H9 (cell line): ENCODE measurements at regions not wholly inside any gene's neighbourhood (a gene's known extent, or its start where the extent isn't known, plus 50 kb on each side); places are given as distances from the start of the nearest gene placed in this dataset.

Source experiments
- DNase-seq: peaks from one replicate; pipeline ENCODE4 v3.0.0-alpha.2; 2017
- H2AFZ ChIP-seq: one replicate; pipeline ENCODE4 v1.6.1; 2013; ENCODE audit warnings: mild to moderate bottlenecking, low read length, control low read depth, moderate library complexity
- H2AK5ac ChIP-seq: 2 replicates; pipeline ENCODE4 v1.6.1; 2013; ENCODE audit warnings: low read length, control low read depth, mixed read lengths; ENCODE audit not compliant: insufficient read length
- H2BK120ac ChIP-seq: one replicate; pipeline ENCODE4 v1.6.1; 2013; ENCODE audit warnings: low read depth, mild to moderate bottlenecking, low read length, control low read depth, inconsistent platforms; ENCODE audit not compliant: poor library complexity, severe bottlenecking
- H2BK12ac ChIP-seq: 2 replicates; pipeline ENCODE4 v1.6.1; 2013; ENCODE audit warnings: low read length, control low read depth, mixed read lengths, low read depth; ENCODE audit not compliant: insufficient read length
- H2BK15ac ChIP-seq: 2 replicates; pipeline ENCODE4 v1.6.1; 2013; ENCODE audit warnings: low read depth, low read length, control low read depth
- H2BK20ac ChIP-seq: one replicate; pipeline ENCODE4 v1.6.1; 2013; ENCODE audit warnings: low read depth, mild to moderate bottlenecking, low read length, control low read depth, inconsistent platforms; ENCODE audit not compliant: poor library complexity, severe bottlenecking
- H2BK5ac ChIP-seq: 2 replicates; pipeline ENCODE4 v1.6.1; 2013; ENCODE audit warnings: low read length, control low read depth, mixed read lengths; ENCODE audit not compliant: insufficient read length
- H3K14ac ChIP-seq: 2 replicates; pipeline ENCODE4 v1.6.1; 2013; ENCODE audit warnings: low read length, control low read depth; ENCODE audit not compliant: insufficient read depth
- H3K18ac ChIP-seq: 2 replicates; pipeline ENCODE4 v1.6.1; 2013; ENCODE audit warnings: low read depth, mild to moderate bottlenecking, mixed read lengths, low read length, control low read depth; ENCODE audit not compliant: insufficient read length
- H3K23ac ChIP-seq: 2 replicates; pipeline ENCODE4 v1.6.1; 2013; ENCODE audit warnings: low read length, control low read depth, mixed read lengths, low read depth; ENCODE audit not compliant: insufficient read length
- H3K23me2 ChIP-seq: 2 replicates; pipeline ENCODE4 v1.6.1; 2013; ENCODE audit warnings: low read depth, mild to moderate bottlenecking, mixed read lengths, low read length, control low read depth; ENCODE audit not compliant: insufficient read length, poor library complexity, severe bottlenecking
- H3K27ac ChIP-seq: 2 replicates; pipeline ENCODE4 v1.5.1; 2013; ENCODE audit warnings: low read length, control low read depth, mixed read lengths, low read depth; ENCODE audit not compliant: insufficient read length
- H3K27me3 ChIP-seq: 2 replicates; pipeline ENCODE4 v1.6.1; 2013; ENCODE audit warnings: low read length, control low read depth, inconsistent platforms; ENCODE audit not compliant: insufficient read depth
- H3K4ac ChIP-seq: 2 replicates; pipeline ENCODE4 v1.6.1; 2013; ENCODE audit warnings: low read depth, mild to moderate bottlenecking, control low read depth, inconsistent platforms, low read length, moderate library complexity
- H3K4me1 ChIP-seq: 2 replicates; pipeline ENCODE4 v1.6.1; 2013; ENCODE audit warnings: low read length, control low read depth, inconsistent platforms; ENCODE audit not compliant: insufficient read depth
- H3K4me2 ChIP-seq: 2 replicates; pipeline ENCODE4 v1.6.1; 2013; ENCODE audit warnings: low read length, control low read depth, mixed read lengths; ENCODE audit not compliant: insufficient read length, insufficient read depth
- H3K56ac ChIP-seq: 2 replicates; pipeline ENCODE4 v1.6.1; 2013; ENCODE audit warnings: low read depth, mild to moderate bottlenecking, mixed read lengths, low read length, control low read depth; ENCODE audit not compliant: insufficient read length
- H3K79me1 ChIP-seq: 2 replicates; pipeline ENCODE4 v1.6.1; 2013; ENCODE audit warnings: low read depth, mild to moderate bottlenecking, moderate library complexity, low read length, control low read depth, inconsistent platforms; ENCODE audit not compliant: insufficient read depth, poor library complexity, severe bottlenecking
- H3K79me2 ChIP-seq: 2 replicates; pipeline ENCODE4 v1.6.1; 2013; ENCODE audit warnings: low read length, control low read depth, inconsistent platforms; ENCODE audit not compliant: insufficient read depth
- H3K9ac ChIP-seq: 2 replicates; pipeline ENCODE4 v1.6.1; 2013; ENCODE audit warnings: low read length, control low read depth, mixed read lengths; ENCODE audit not compliant: insufficient read length; ENCODE audit errors: extremely low read depth
- H3K9me3 ChIP-seq: one replicate; pipeline ENCODE4 v1.6.1; 2013; ENCODE audit warnings: low read depth, low read length, inconsistent platforms; ENCODE audit not compliant: control insufficient read depth
- H3T11ph ChIP-seq: one replicate; pipeline ENCODE4 v1.6.1; 2013; ENCODE audit warnings: mild to moderate bottlenecking, low read length, control low read depth, inconsistent platforms
- H4K20me1 ChIP-seq: one replicate; pipeline ENCODE4 v1.6.1; 2013; ENCODE audit not compliant: control insufficient read depth, insufficient read length, insufficient read depth
- H4K5ac ChIP-seq: 2 replicates; pipeline ENCODE4 v1.6.1; 2013; ENCODE audit warnings: low read depth, mild to moderate bottlenecking, mixed read lengths, low read length, control low read depth; ENCODE audit not compliant: insufficient read length
- H4K8ac ChIP-seq: replicated peaks from 2 replicates; pipeline ENCODE4 v1.6.1; 2013; ENCODE audit warnings: low read length, control low read depth, mixed read lengths, low read depth; ENCODE audit not compliant: insufficient read length
- H4K91ac ChIP-seq: 2 replicates; pipeline ENCODE4 v1.6.1; 2013; ENCODE audit warnings: low read depth, mild to moderate bottlenecking, moderate library complexity, mixed read lengths, low read length, control low read depth; ENCODE audit not compliant: insufficient read length
- H3K27ac Mint-ChIP-seq, 3 experiments: 2 replicates in 2 of 3; 3 replicates in 1 of 3; pipeline ENCODE4 v1.8.0; 2020 to 2021; ENCODE audit warnings: mixed read lengths in 3 of 3, mild to moderate bottlenecking in 1 of 3, moderate library complexity in 1 of 3
- H3K27me3 Mint-ChIP-seq: 2 replicates; pipeline ENCODE4 v1.8.0; 2021; ENCODE audit warnings: low read depth, mild to moderate bottlenecking, moderate library complexity, mixed read lengths
- H3K36me3 Mint-ChIP-seq, 3 experiments: 2 replicates in 2 of 3; 3 replicates in 1 of 3; pipeline ENCODE4 v1.8.0; 2020 to 2021; ENCODE audit warnings: low read depth in 3 of 3, mixed read lengths in 3 of 3; ENCODE audit not compliant: insufficient read depth in 1 of 3
- H3K4me1 Mint-ChIP-seq, 2 experiments: 2 replicates each; pipeline ENCODE4 v1.8.0; 2020; ENCODE audit warnings: mixed read lengths in 2 of 2
- H3K4me3 Mint-ChIP-seq, 2 experiments: 2 replicates in 1 of 2; 3 replicates in 1 of 2; pipeline ENCODE4 v1.8.0; 2020 to 2021; ENCODE audit warnings: mild to moderate bottlenecking in 2 of 2, mixed read lengths in 2 of 2, moderate library complexity in 1 of 2
- H3K9me3 Mint-ChIP-seq, 2 experiments: 2 replicates in 1 of 2; 3 replicates in 1 of 2; pipeline ENCODE4 v1.8.0; 2020; ENCODE audit warnings: mild to moderate bottlenecking in 2 of 2, mixed read lengths in 2 of 2, moderate library complexity in 1 of 2
- WGBS: extraction: QIAGEN DNeasy Blood & Tissue Kit; methylation state at CpG from one replicate; pipeline ENCODE4 v1.1.7; 2013; ENCODE audit warnings: missing lambda C conversion rate, low lambda C conversion rate, mixed read lengths; ENCODE audit not compliant: insufficient read length; ENCODE audit errors: extremely low coverage; 5-methylcytosine and 5-hydroxymethylcytosine counted together
- TF ChIP-seq, protein P1 (sequence below): fragments of 200-600 bp; sonication (generic); conservative IDR thresholded peaks from 3 replicates; pipeline ENCODE4 v1.8.0; 2021; ENCODE audit warnings: antibody characterized with exemption, mild to moderate bottlenecking

DNA sequence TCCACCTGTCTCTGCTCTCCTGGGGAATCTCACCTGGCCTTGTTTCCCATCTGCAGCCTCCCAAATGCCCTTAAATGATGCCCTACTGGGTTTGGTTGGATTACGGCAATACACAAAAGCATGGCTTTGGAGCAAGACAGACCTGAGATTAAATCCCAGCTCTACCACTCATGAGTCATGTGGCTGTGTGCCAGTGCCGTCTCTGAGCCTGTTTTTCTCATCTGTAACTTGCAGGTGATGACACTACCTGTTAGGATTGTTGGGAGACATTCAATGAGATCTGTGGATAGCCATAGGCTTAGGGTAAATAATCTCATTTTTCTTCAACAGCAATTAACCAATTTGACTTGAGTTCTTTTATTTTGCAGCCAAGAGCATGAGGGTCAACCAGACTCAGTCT lies 240.3 kb downstream of the MAF start:
- H3K9me3 ChIP-seq, result no peaks in the 10 kb centered on the region
- H3T11ph ChIP-seq, result no peak overlapping the region
- H3K4me3 Mint-ChIP-seq, result no peak overlapping the region
- no peak overlapping the region for H4K5ac ChIP-seq
- no peak overlapping the region for H3K9ac ChIP-seq
- H3K79me1 ChIP-seq, result no peaks in the 10 kb centered on the region
- no peaks in the 10 kb centered on the region for H3K79me2 ChIP-seq
- H3K27ac Mint-ChIP-seq, result no peak overlapping the region
- H2AFZ ChIP-seq, result no peak overlapping the region
- no peaks in the 10 kb centered on the region for H3K27me3 ChIP-seq
- no peak overlapping the region for H2AK5ac ChIP-seq
- H4K8ac ChIP-seq, result no peak overlapping the region
- no peak overlapping the region for H3K4me2 ChIP-seq
- no peaks in the 10 kb centered on the region for H3K23me2 ChIP-seq
- TF ChIP-seq, protein P1, sequence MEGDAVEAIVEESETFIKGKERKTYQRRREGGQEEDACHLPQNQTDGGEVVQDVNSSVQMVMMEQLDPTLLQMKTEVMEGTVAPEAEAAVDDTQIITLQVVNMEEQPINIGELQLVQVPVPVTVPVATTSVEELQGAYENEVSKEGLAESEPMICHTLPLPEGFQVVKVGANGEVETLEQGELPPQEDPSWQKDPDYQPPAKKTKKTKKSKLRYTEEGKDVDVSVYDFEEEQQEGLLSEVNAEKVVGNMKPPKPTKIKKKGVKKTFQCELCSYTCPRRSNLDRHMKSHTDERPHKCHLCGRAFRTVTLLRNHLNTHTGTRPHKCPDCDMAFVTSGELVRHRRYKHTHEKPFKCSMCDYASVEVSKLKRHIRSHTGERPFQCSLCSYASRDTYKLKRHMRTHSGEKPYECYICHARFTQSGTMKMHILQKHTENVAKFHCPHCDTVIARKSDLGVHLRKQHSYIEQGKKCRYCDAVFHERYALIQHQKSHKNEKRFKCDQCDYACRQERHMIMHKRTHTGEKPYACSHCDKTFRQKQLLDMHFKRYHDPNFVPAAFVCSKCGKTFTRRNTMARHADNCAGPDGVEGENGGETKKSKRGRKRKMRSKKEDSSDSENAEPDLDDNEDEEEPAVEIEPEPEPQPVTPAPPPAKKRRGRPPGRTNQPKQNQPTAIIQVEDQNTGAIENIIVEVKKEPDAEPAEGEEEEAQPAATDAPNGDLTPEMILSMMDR, result no peak
- WGBS, result no CpG with 5 or more reads among the region's 2 CpGs
- H2BK20ac ChIP-seq, result no peak overlapping the region
- H2BK120ac ChIP-seq, result no peak overlapping the region
- H3K23ac ChIP-seq, result no peak overlapping the region
- DNase-seq, result no peak
- H4K20me1 ChIP-seq, result peaks cover 2% of the 10 kb centered on the region
- H2BK12ac ChIP-seq, result no peak overlapping the region
- no peak overlapping the region for H3K27ac ChIP-seq
- no peaks in the 10 kb centered on the region for H3K4me1 ChIP-seq
- no peak overlapping the region for H2BK15ac ChIP-seq
- no peak overlapping the region for H3K18ac ChIP-seq
- no peaks in the 10 kb centered on the region for H3K36me3 Mint-ChIP-seq
- H3K14ac ChIP-seq, result no peak overlapping the region
- no peak overlapping the region for H2BK5ac ChIP-seq
- peaks cover 5% of the 10 kb centered on the region in 2 experiments for H3K4me1 Mint-ChIP-seq
- no peaks in the 10 kb centered on the region for H3K27me3 Mint-ChIP-seq
- H3K56ac ChIP-seq, result no peak overlapping the region
- no peak overlapping the region for H4K91ac ChIP-seq
- H3K9me3 Mint-ChIP-seq, result no peaks in the 10 kb centered on the region; a peak in 2 of 5 replicates
- H3K4ac ChIP-seq, result no peak overlapping the region
